ENCODE measurements at regions not wholly inside any gene's neighbourhood (a gene's known extent, or its start where the extent isn't known, plus 50 kb on each side); places are given as distances from the start of the nearest gene placed in this dataset.
A peak's percentile ranks its signal among the peaks of the same experiment; 100 is the strongest.

DNA sequence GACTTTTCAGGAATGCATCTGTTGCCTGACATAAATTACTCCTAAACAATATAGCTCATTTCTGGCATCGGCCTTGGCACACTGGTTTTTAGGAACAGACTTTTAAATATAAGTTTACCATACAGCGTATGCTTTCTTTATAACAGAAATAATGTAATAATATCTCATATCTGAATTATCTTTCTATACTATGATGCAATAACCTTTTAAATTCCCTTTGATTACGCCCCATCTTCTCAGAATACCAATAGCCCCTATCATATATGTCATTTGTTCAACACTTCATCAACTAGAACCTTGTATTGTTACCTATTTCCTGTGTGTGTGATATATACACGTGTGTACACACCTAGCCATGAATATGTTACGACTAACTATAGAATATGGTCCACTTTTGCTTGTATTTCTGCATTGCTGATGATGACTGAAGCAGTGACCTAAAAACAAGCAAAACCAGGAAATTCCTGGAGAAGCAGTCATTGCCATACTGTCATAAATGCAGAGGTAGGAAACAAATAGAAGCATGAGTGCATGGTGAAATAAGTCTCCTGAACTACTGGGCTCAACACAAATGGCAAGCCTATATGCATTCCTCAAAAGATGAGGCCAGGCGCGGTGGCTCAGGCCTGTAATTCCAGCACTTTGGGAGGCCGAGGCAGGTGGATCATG lies 618.4 kb upstream of the NRP1 start:
- no peak overlapping the region for H3K27ac ChIP-seq (ENCODE audit: low read depth, low read length)
- H3K9ac ChIP-seq (ENCODE audit: low read length) = no peak overlapping the region
- no peak overlapping the region for H4K91ac ChIP-seq (ENCODE audit: low read depth, low read length)

DNA sequence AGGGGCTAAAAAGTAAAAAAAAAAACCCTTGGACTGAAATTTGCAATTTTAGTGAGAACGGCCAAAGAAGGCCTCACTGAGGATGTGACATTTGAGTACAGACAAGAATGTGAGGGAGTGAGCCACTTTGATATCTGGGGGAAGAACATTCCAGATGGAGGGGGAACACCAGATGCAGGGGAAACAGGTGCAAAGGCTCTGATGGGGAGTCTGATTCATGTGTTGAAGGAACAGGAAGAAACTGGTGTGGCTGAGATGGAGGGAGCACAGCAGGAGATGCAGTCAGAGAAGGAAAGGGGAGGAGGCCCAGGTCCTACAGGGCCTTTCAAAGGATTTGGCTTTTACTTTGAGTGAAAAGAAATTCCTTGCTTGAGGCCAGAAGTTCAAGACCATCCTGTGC lies 615.7 kb upstream of the NRP1 start:
- Histone ChIP-seq H2AFZ (ENCODE audit: insufficient read depth, low read length, poor library complexity) (no peak overlapping the region), H3K27me3 (ENCODE audit: insufficient read depth, low read length) (no peaks in the 10 kb centered on the region), H3K4me1 (ENCODE audit: control insufficient read depth in 1 of 2, insufficient read depth in 2 of 2, low read length in 2 of 2) (no peaks in the 10 kb centered on the region), H2BK12ac (ENCODE audit: low read length) (no peak overlapping the region), H4K91ac (ENCODE audit: low read depth, low read length) (no peak overlapping the region), H4K12ac (ENCODE audit: low read depth, low read length) (no peak overlapping the region), H2AK5ac (ENCODE audit: low read length) (no peak overlapping the region), H4K8ac (ENCODE audit: low read depth, low read length) (no peak overlapping the region), H3K14ac (ENCODE audit: low read length) (no peak overlapping the region), H3K18ac (ENCODE audit: low read length) (no peak overlapping the region), H3K9ac (ENCODE audit: low read length) (no peak overlapping the region), H3K4ac (ENCODE audit: low read depth, low read length) (no peak overlapping the region), H3K27ac (ENCODE audit: low read depth, low read length) (no peak overlapping the region), H3K9me3 (ENCODE audit: insufficient read depth, low read depth, low read length) (no peaks in the 10 kb centered on the region), H2BK5ac (ENCODE audit: low read depth, low read length, poor library complexity) (no peak overlapping the region), H3K23ac (ENCODE audit: low read length) (no peak overlapping the region), H3K79me1 (ENCODE audit: low read length) (no peaks in the 10 kb centered on the region), H3K79me2 (ENCODE audit: control insufficient read depth, insufficient read depth, low read length, poor library complexity) (no peaks in the 10 kb centered on the region), H3K36me3 (ENCODE audit: control insufficient read depth in 1 of 2, insufficient read depth in 2 of 2, low read length in 2 of 2) (no peaks in the 10 kb centered on the region), H3K4me2 (ENCODE audit: low read length) (no peak overlapping the region), H2BK120ac (ENCODE audit: insufficient read depth, low read length, poor library complexity) (no peak overlapping the region), H3K4me3 (ENCODE audit: low read depth, low read length) (no peak overlapping the region)
- DNase-seq = no peak
- WGBS (ENCODE audit: extremely low coverage, insufficient coverage, insufficient read length) = no CpG with 5 or more reads among the region's 1 CpG

More for the DNA sequence above, 618.4 kb upstream of the NRP1 start:
- Histone ChIP-seq H2BK5ac (ENCODE audit: low read depth, low read length, poor library complexity) (no peak overlapping the region), H3K9me3 (ENCODE audit: insufficient read depth, low read depth, low read length) (no peaks in the 10 kb centered on the region), H3K79me1 (ENCODE audit: low read length) (no peaks in the 10 kb centered on the region), H3K23ac (ENCODE audit: low read length) (no peak overlapping the region), H4K8ac (ENCODE audit: low read depth, low read length) (no peak overlapping the region), H2AFZ (ENCODE audit: insufficient read depth, low read length, poor library complexity) (no peak overlapping the region), H3K4ac (ENCODE audit: low read depth, low read length) (no peak overlapping the region), H3K4me2 (ENCODE audit: low read length) (no peak overlapping the region), H3K4me1 (ENCODE audit: control insufficient read depth in 1 of 2, insufficient read depth in 2 of 2, low read length in 2 of 2) (no peaks in the 10 kb centered on the region), H3K36me3 (ENCODE audit: control insufficient read depth in 1 of 2, insufficient read depth in 2 of 2, low read length in 2 of 2) (no peaks in the 10 kb centered on the region), H2BK12ac (ENCODE audit: low read length) (no peak overlapping the region), H3K4me3 (ENCODE audit: low read depth, low read length) (no peak overlapping the region), H2AK5ac (ENCODE audit: low read length) (no peak overlapping the region), H3K18ac (ENCODE audit: low read length) (no peak overlapping the region), H3K14ac (ENCODE audit: low read length) (no peak overlapping the region), H3K27me3 (ENCODE audit: insufficient read depth, low read length) (no peaks in the 10 kb centered on the region), H3K79me2 (ENCODE audit: control insufficient read depth, insufficient read depth, low read length, poor library complexity) (no peaks in the 10 kb centered on the region), H4K12ac (ENCODE audit: low read depth, low read length) (no peak overlapping the region), H2BK120ac (ENCODE audit: insufficient read depth, low read length, poor library complexity) (no peak overlapping the region)
- peak; percentile 55 to 84 for DNase-seq
- no CpG with 5 or more reads among the region's 8 CpGs for WGBS (ENCODE audit: extremely low coverage, insufficient coverage, insufficient read length)

DNA sequence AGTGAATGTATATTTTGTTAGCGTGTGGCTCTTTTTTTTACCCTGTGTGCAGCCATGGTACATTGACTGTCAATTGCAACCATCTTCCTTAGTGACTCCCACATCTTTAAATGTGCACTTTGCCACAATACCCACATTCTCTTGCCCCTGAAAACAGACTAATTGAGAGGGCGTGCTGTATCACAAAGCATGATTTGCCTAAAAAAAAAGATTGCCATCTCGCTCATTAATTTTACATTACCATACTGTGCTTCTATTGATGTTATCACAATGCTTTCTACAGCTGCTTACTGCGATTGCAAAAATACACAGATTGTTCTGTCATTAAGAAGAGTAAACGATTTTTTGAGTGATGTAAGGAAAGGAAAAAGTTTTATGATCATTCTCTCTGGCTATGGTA lies 613.1 kb upstream of the NRP1 start:
- H3K36me3 ChIP-seq (ENCODE audit: control insufficient read depth in 1 of 2, insufficient read depth in 2 of 2, low read length in 2 of 2) = no peaks in the 10 kb centered on the region
- H2BK5ac ChIP-seq (ENCODE audit: low read depth, low read length, poor library complexity) = no peak overlapping the region
- no peak overlapping the region for H2BK120ac ChIP-seq (ENCODE audit: insufficient read depth, low read length, poor library complexity)
- no peak overlapping the region for H2BK12ac ChIP-seq (ENCODE audit: low read length)
- H3K18ac ChIP-seq (ENCODE audit: low read length) = no peak overlapping the region
- no peak overlapping the region for H3K23ac ChIP-seq (ENCODE audit: low read length)
- H3K4ac ChIP-seq (ENCODE audit: low read depth, low read length) = no peak overlapping the region
- H3K4me2 ChIP-seq (ENCODE audit: low read length) = no peak overlapping the region
- H2AFZ ChIP-seq (ENCODE audit: insufficient read depth, low read length, poor library complexity) = no peak overlapping the region
- H3K9me3 ChIP-seq (ENCODE audit: insufficient read depth, low read depth, low read length) = no peaks in the 10 kb centered on the region
- H3K79me2 ChIP-seq (ENCODE audit: control insufficient read depth, insufficient read depth, low read length, poor library complexity) = no peaks in the 10 kb centered on the region
- no peak overlapping the region for H3K14ac ChIP-seq (ENCODE audit: low read length)
- no peaks in the 10 kb centered on the region for H3K79me1 ChIP-seq (ENCODE audit: low read length)
- H3K9ac ChIP-seq (ENCODE audit: low read length) = no peak overlapping the region
- H3K4me3 ChIP-seq (ENCODE audit: low read depth, low read length) = no peak overlapping the region
- no peaks in the 10 kb centered on the region for H3K4me1 ChIP-seq (ENCODE audit: control insufficient read depth in 1 of 2, insufficient read depth in 2 of 2, low read length in 2 of 2)
- H4K8ac ChIP-seq (ENCODE audit: low read depth, low read length) = no peak overlapping the region
- no peak overlapping the region for H4K12ac ChIP-seq (ENCODE audit: low read depth, low read length)
- no peak overlapping the region for H3K27ac ChIP-seq (ENCODE audit: low read depth, low read length)
- H2AK5ac ChIP-seq (ENCODE audit: low read length) = no peak overlapping the region
- no CpG with 5 or more reads among the region's 5 CpGs for WGBS (ENCODE audit: extremely low coverage, insufficient coverage, insufficient read length)
- H4K91ac ChIP-seq (ENCODE audit: low read depth, low read length) = no peak overlapping the region
- no peak for DNase-seq
- no peaks in the 10 kb centered on the region for H3K27me3 ChIP-seq (ENCODE audit: insufficient read depth, low read length)

DNA sequence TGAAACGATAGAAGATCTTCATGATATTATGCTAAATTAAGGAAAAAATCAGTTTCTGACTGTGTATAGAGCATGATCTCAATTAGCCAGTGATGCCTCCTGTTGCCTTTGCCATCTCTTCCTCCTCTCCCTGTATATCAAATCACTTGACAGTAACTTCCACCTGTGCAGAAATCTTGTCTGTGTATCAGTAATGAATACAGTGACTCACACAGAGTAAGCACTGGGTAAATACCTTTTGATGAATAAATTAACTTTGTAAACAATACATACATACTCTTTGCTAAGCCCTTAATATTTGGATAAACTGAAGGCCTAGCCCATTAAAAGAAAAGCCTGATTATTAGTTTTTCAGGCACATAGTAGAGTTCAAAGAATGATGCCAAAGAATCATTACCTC lies 610.6 kb upstream of the NRP1 start:
- H3K9ac ChIP-seq (ENCODE audit: low read length) = no peak overlapping the region
- no peak overlapping the region for H2BK12ac ChIP-seq (ENCODE audit: low read length)
- H3K23ac ChIP-seq (ENCODE audit: low read length) = no peak overlapping the region
- H3K79me1 ChIP-seq (ENCODE audit: low read length) = no peaks in the 10 kb centered on the region
- H2AFZ ChIP-seq (ENCODE audit: insufficient read depth, low read length, poor library complexity) = no peak overlapping the region
- no peak overlapping the region for H2BK5ac ChIP-seq (ENCODE audit: low read depth, low read length, poor library complexity)
- no peak overlapping the region for H4K8ac ChIP-seq (ENCODE audit: low read depth, low read length)
- no peak overlapping the region for H3K4me3 ChIP-seq (ENCODE audit: low read depth, low read length)
- no peak overlapping the region for H4K12ac ChIP-seq (ENCODE audit: low read depth, low read length)
- no CpG with 5 or more reads among the region's 1 CpG for WGBS (ENCODE audit: extremely low coverage, insufficient coverage, insufficient read length)
- no peak overlapping the region for H2AK5ac ChIP-seq (ENCODE audit: low read length)
- no peak overlapping the region for H3K18ac ChIP-seq (ENCODE audit: low read length)
- no peak overlapping the region for H3K4me2 ChIP-seq (ENCODE audit: low read length)
- H3K4ac ChIP-seq (ENCODE audit: low read depth, low read length) = no peak overlapping the region
- H3K79me2 ChIP-seq (ENCODE audit: control insufficient read depth, insufficient read depth, low read length, poor library complexity) = no peaks in the 10 kb centered on the region
- no peak overlapping the region for H2BK120ac ChIP-seq (ENCODE audit: insufficient read depth, low read length, poor library complexity)
- no peaks in the 10 kb centered on the region for H3K4me1 ChIP-seq (ENCODE audit: control insufficient read depth in 1 of 2, insufficient read depth in 2 of 2, low read length in 2 of 2)
- no peaks in the 10 kb centered on the region for H3K9me3 ChIP-seq (ENCODE audit: insufficient read depth, low read depth, low read length)
- no peak overlapping the region for H3K27ac ChIP-seq (ENCODE audit: low read depth, low read length)
- no peak for DNase-seq
- H3K36me3 ChIP-seq (ENCODE audit: control insufficient read depth in 1 of 2, insufficient read depth in 2 of 2, low read length in 2 of 2) = no peaks in the 10 kb centered on the region
- no peak overlapping the region for H4K91ac ChIP-seq (ENCODE audit: low read depth, low read length)
- H3K27me3 ChIP-seq (ENCODE audit: insufficient read depth, low read length) = no peaks in the 10 kb centered on the region
- H3K14ac ChIP-seq (ENCODE audit: low read length) = no peak overlapping the region

Data from trophoblast cell (in vitro differentiated cells and primary cell).